HG03571 (cell line): ENCODE measurements at regions not wholly inside any gene's neighbourhood (a gene's known extent, or its start where the extent isn't known, plus 50 kb on each side); places are given as distances from the start of the nearest gene placed in this dataset.

Source experiments
- ATAC-seq: cut with Tn5 transposase; IDR thresholded peaks from one replicate; pipeline ENCODE4 v1.9.1; 2021; ENCODE audit not compliant: unreplicated experiment

DNA sequence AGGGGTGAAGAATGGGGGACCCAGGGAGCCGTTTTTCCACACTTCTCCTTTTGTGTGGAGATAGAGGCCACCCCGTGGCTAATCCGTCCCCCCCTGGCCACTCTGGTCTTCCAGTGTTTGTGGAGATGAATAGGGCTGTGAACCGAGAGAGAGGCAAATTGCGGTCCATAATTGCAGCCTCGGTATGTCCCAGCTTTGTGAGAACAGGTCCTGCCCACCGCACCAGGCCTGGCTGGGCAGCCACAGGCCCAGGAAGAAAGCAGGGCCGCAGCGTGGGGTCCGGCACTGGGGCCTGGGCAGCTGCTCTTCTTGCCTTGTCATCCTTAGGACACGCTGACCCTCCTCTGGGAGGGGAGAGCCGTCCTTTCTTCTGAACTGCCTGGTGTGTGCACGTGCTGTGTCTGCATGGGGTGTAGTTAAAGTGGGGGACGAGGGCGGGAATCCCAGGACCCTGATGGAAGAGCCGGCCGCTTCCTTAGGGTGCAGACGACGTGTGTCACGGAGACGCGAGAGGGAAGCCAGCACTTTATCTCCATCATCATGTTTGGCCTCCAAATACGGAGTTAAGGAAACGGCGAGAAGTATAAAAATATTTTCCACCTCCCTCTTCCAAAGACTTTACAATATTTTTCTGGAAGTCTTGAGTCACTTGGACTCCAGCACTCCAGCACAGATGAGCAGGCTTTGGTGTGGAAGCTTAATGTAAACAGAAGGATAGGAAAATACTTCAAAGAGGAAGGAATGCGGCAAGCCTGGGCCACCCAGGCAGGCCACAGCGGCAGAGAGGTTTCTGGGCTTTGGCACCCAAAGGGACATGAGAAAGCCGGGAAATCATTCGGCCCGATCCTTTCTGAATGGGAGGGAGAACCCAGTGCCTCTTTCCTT, 1248.4 kb downstream of the BRD1 start:
- no peak for ATAC-seq

- ATAC-seq: no peak
Measured at GRCh38 chr22:48578138-48579042, 1249.3 kb downstream of the BRD1 start.

GRCh38 chr22:48577691-48578090, 1250.0 kb downstream of the BRD1 start:
- ATAC-seq: no peak

DNA sequence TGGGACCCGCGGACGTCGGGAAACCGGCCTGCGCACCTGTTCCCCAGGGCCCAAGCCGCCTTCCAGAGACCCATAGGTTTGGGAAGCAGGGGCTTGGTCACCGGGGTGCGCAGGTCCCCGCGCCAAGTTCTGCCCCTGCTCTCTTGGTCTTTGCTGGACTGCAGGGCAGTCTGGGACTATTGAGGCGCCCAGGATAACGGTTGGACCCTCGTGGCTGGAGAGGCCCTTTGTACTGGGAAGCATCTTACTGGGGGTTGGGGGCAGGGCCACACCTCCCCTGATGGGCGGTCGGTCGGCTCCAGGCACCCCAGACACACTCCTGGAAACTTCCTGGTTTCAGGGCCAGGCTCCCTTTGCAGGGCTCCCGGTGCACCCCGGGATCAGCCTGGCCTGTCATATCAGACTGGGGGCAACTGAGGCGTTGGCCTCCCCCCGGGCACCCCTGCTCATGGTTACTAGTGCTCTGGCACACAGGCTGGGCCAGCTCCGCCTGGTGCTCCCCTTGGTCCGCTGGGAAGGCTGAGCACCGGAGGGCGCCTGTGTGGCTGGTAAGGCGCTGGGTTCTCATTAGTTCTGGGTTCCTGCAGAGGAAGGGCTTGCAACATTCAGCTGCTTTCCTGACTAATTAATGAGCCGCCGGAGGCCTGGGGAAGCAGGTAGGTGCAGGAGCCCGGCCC, 1250.5 kb downstream of the BRD1 start:
- no peak for ATAC-seq

- ATAC-seq: no peak
Measured at GRCh38 chr22:48576333-48577013, 1251.2 kb downstream of the BRD1 start.

DNA sequence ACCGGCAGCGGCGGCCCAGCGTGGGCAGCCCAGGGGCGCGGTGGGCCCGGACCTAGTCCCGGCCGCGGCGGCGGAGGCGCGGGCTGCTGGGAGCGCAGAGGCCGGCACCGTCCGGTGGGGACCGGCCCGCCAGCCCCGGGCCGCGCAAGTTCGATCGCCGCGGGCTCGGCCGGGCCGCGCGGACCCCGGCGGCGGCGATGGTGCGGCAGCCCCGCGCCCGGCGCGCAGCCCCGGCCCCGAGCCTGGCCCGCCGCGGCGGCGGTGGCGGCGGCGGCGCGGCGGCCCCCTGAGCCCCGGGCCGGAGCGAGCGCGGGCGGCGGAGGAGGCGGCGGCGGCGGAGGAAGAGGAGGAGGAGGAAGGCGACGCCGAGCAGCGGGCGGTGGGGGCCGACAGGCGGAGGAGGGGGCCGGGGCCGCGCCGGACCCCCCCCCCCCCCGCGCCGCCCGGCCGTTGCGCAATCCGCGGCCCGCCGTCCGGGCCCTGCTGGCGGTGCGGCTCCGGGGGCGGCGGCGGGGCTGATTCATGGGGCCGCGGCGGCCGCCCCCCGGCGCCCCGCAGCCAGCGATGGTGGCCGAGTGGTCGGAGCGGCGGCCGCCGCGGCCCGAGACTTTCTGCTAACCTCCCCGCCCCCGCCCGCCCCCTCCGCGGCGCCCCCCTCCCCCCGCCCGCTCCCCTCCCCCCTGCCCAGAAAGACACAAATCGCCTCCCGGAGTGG, 1251.9 kb downstream of the BRD1 start:
- ATAC-seq: no peak

DNA sequence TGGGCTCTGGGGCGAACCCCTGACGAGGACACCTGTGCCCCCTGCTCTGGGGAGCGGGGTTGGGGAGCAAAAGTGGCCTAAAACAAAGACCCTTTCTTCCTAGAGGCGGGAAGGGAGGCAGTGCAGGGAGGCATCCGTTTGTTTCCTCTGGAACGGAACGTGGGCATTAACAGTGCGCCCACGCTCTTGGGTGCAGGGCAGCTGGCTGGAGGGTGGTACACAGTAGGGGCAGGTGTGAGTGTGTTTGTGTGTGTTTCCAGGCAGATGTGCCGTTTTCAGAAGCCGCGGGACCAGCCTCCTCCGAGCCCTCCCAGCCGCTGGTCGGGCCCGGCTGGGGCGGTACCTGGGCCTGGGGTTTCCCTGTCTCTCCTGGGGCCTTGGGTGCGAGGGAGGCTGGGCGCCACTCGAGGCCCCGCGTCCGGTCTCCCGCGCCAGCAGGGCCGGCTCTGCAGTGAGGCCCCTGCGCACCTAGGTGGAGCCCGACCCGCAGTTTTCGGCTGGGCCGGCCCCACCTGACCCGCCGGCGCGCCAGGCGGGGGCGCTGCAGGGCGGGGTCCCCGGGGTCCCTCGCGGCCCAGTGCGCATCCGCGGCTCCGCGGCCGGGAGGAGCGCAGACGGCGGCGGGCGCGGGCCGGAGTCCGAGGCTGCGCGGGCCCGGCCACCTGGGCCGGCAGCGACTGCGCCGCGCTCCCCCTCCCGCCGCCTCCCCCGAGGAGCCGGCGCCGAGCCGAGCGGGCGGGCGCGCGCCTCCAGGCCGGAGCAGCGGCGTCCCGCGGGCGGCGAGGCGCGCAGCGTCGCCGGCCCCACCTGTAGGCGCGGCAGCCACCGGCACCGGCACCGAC, 1252.7 kb downstream of the BRD1 start:
- ATAC-seq: no peak

GRCh38 chr22:48573766-48574165, 1253.9 kb downstream of the BRD1 start:
- ATAC-seq: no peak

DNA sequence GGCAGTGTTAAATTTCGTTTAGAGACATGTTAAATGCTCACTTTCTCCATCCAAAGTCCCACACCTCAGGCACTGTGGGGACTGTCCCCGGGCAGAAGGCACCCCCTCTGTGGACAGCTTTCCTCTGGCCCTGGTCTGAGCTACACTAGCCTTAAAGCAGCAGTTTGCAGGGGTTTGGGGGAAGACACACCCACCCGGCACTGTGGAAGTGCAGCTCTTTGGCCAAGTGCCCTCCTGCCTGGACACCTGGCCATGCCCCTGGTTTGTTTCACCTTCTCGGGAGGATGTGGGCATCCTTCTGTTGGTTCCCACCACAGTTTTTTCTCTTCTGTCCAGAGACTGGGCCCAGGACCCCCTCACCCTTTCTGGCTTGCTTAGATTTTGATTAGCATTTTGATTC, 1254.7 kb downstream of the BRD1 start:
- no peak for ATAC-seq

GRCh38 chr22:48570912-48571311, 1256.8 kb downstream of the BRD1 start:
- no peak for ATAC-seq

DNA sequence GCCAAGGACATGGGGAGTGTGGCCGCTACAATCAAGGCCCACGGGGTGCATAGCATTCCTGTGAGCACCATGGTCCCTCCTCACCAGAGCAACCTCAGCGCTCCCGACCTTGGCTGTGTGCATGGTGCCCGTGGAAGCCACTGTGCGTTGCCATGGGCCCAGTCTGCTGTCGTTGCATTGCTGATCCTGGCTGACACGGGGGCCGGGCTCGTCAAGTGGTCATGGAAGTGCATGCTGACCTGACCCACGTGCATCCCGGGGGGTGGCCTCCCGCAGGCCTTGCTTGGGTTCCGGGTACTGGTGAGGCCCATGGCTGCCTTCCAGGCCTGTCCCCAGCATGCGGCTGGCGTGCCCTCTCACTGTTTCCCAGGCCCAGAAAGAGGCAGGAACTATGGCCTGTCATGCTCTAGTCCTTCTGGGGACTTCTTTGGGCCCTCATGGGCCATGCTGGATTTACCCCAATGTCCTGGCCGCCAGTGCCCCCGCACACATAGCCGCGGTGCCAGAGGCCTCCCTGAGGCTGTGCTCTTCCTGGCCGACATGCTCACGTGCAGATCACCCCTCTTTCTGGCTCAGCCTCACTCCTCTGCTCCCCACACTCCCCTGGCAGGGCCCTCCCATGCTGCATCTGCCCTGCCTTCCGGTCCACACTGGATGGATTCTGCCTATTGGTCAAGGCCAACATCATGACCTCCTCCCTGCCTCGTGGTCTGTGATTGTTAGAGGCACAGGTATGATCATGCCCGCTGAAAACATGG, 1258.0 kb downstream of the BRD1 start:
- no peak for ATAC-seq

DNA sequence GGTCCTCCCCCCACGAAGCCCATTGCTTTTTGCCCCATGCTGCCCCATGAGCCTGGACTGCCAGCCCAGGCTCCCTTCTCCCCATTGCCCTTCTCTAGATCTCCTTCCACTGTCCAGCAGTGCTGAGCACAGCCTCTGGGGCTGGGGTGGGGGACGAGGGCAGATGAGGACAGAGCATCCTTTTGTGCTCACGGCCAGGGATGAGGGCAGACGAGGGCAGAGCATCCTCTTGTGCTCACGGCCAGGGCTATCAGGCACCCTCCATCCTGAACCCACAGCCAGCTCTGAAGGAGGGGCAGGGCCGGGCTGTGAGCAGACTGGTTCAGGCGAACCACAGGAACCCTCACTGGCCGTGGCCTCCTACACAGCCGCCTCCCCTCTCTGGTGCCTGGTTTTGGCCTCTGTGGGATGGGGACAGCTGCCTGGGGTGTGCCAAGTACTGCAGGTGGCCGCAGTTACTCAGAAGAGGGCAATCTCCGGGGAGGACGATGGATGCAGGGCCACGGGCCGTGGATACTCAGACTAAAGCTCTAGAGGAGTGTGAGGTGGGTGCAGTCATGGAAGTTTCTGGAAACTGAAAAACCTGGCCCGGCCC, 1258.8 kb downstream of the BRD1 start:
- no peak for ATAC-seq

DNA sequence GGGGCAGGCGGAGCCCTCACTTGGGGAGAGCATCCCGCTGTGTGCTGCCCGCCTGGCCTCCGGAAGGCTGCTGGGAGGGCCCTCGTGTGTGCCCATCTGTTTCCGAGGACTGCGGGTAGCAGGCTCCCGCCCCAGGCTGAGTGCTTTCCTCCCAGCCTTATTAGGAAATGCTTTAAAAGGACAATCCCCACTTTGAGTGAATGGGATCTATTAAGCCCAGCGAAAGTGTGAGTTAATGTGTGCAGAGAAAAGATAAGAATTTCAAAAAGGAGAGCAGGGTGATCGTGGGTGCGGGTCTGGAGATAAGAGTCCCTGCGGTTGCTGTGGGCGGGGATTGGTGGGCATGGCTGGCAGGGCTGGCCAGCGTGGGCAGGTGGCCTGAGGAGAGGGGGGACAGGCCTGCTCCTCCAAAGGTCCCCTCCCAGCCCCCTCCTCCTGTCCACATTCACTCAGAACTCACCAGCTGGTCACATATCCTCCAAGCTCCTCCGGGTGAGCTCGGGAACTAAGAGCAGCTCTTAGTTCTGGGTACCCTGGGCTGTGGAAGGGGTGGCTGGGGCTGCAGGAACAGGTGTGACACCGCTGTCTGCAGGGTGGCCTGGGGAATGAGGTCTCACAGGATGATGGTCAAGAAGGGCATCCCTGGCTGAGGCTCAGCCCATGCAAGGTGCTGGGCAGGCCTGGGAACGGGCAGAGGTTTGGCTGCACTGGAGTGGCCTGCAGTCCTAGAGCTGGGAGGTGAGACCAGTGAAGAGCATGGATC, 1260.3 kb downstream of the BRD1 start:
- ATAC-seq: no peak

GRCh38 chr22:48566741-48567140, 1260.9 kb downstream of the BRD1 start:
- ATAC-seq: no peak

GRCh38 chr22:48565901-48566501, 1261.7 kb downstream of the BRD1 start:
- no peak for ATAC-seq

DNA sequence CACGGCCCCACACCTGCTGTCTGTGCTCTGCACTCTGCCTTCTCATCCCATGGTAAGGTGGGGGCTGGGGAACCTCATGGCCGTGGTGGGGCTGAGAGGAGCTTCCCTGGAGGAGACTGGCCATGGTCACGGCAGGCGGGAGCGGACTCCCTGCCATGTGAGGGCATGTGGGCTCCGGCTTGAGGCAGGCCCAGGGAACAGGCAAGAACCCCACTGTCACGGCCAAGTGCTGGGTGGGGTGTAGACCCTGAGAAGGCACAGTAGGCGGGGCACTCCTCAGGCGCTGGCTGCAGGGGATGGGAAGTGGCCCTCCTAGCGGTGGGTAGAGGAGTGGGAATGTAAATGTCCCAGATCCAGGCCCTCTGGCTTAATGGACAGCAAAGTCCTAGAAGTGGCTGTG, 1262.7 kb downstream of the BRD1 start:
- ATAC-seq: no peak

DNA sequence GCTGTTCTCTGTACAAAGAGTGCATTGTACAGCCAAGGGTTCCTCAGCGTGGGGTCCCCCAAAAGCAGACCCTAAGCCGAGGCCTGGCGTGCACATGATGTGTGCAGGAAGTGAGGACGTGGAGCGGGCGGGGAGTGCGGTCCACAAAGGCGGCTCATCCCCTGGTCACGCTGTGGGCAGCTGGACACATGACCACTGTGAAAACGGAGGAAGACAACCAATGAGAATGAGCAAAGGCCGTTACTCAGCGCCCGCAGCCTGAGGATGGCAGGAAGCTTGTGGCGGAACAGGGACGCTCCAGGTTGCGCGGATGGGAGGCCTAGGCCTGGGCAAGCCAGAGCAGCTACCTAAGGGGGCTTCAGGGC, 1263.7 kb downstream of the BRD1 start:
- no peak for ATAC-seq
